ENCODE measurements at regions not wholly inside any gene's neighbourhood (a gene's known extent, or its start where the extent isn't known, plus 50 kb on each side); places are given as distances from the start of the nearest gene placed in this dataset.
"Not testable (repeated sequence)": the region's sequence is repeated elsewhere in the genome, so short reads cannot be mapped to it uniquely, and the experiment has no call there.

DNA sequence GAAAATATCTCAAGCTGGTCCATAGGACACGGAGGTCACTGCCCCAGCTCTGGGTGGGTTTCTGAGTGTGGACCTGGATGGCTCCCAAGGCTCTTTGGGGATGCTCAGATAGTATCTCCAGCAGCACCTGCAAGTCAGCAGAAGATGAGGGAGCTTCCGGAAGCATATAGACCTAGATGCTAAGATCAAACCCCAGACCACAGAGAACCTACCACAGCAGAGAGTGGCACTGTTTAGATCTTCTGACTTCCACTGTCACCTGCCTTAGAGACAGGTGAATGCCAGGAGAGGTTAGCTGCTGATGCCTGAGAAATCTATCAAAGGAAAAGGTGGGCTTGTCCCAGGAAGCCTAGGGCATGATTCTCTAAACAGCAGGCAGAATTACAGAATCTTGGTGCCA, 105.7 kb upstream of the TRPM1 start:
- Histone ChIP-seq H3K27ac (ENCODE audit: low read length) (no peak overlapping the region), H3K4me3 (ENCODE audit: low read depth in 2 of 2, low read length in 2 of 2) (no peak overlapping the region), H3K27me3 (ENCODE audit: control insufficient read depth, insufficient read depth, low read length) (no peaks in the 10 kb centered on the region), H3K4me1 (ENCODE audit: control insufficient read depth, insufficient read depth, low read length) (no peaks in the 10 kb centered on the region), H3K36me3 (ENCODE audit: control insufficient read depth, insufficient read depth, low read length) (no peaks in the 10 kb centered on the region), H3K9me3 (ENCODE audit: control insufficient read depth, insufficient read depth, low read depth, low read length) (no peaks in the 10 kb centered on the region)
- intact Hi-C loops (cut with micrococcal nuclease; ENCODE audit: unreplicated experiment) (no loop called here), in situ Hi-C loops (cut with HindIII; ENCODE audit: low pct_unique_long_range_greater_than_20kb, low sequenced_read_pairs) (no loop called here)
- POLR2A ChIA-PET: no interaction called here
- CTCF ChIA-PET: interaction anchor here (1.0 kb wide), 1 partner anchor 281 kb away, joined by 3 read pairs; no protein-coding TSS in a partner anchor
- TF ChIP-seq TCF7L2 (IDR thresholded peaks at IDR 0.05; ENCODE audit: low read depth, low read length): no peak
- DNase-seq (ENCODE audit: low read depth, low spot score) (no peak), ATAC-seq (no peak)
- no TSS peak for BruUV-seq (replicated peaks)

DNA sequence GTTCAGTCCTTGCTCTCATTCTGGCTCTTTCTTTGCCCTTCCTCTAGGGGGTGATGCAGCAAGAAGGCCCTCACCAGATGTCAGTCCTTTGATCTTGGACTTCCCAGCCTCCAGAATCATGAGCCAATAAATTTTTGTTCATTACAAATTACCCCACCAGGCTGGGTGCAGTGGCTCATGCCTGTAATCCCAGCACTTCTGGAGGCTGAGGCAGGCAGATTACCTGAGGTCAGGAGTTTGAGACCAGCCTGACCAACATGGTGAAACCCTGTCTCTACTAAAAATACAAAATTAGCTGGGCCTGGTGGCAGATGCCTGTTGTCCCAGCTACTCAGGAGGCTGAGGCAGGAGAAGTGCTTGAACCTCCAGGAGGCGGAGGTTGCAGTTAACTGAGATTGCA, 106.3 kb upstream of the TRPM1 start:
- H3K9me3 ChIP-seq (ENCODE audit: control insufficient read depth, insufficient read depth, low read depth, low read length); BruUV-seq (replicated peaks); H3K36me3 ChIP-seq (ENCODE audit: control insufficient read depth, insufficient read depth, low read length); in situ Hi-C loops (cut with HindIII; ENCODE audit: low pct_unique_long_range_greater_than_20kb, low sequenced_read_pairs); DNase-seq (ENCODE audit: low read depth, low spot score); H3K4me3 ChIP-seq (ENCODE audit: low read depth in 2 of 2, low read length in 2 of 2); H3K27ac ChIP-seq (ENCODE audit: low read length); CTCF ChIA-PET; POLR2A ChIA-PET; ATAC-seq; H3K27me3 ChIP-seq (ENCODE audit: control insufficient read depth, insufficient read depth, low read length); H3K4me1 ChIP-seq (ENCODE audit: control insufficient read depth, insufficient read depth, low read length); intact Hi-C loops (cut with micrococcal nuclease; ENCODE audit: unreplicated experiment): not testable (repeated sequence)

DNA sequence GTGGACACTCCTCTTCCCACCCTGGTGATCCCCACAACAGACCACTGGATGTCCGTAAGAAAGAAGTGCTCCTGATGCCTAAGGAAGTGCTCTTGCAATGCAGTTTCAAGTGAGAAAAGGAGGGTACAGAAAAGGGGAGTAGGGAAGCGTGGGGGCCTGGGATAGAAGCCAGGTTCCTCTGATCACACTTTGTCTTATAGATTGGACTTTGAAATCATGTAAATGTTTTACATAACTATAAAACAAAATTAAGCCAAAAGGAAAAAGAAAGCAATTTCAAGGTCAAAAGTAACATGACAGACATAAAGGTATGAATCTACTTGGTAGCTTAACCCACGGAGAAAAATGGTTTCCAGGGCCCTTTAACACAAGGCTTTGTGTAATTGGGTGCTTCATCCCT, 107.3 kb upstream of the TRPM1 start:
- ATAC-seq: no peak
- intact Hi-C loops (cut with micrococcal nuclease; ENCODE audit: unreplicated experiment): no loop called here
- no peaks in the 10 kb centered on the region for H3K36me3 ChIP-seq (ENCODE audit: control insufficient read depth, insufficient read depth, low read length)
- BruUV-seq (replicated peaks): no TSS peak
- DNase-seq (ENCODE audit: low read depth, low spot score): no peak
- CTCF ChIA-PET: no interaction called here
- no peaks in the 10 kb centered on the region for H3K9me3 ChIP-seq (ENCODE audit: control insufficient read depth, insufficient read depth, low read depth, low read length)
- no peak overlapping the region for H3K27ac ChIP-seq (ENCODE audit: low read length)
- no peaks in the 10 kb centered on the region; the same call in 1 of the 2 replicates for H3K4me1 ChIP-seq (ENCODE audit: control insufficient read depth, insufficient read depth, low read length)
- H3K27me3 ChIP-seq (ENCODE audit: control insufficient read depth, insufficient read depth, low read length): no peaks in the 10 kb centered on the region
- TF ChIP-seq, protein P1, sequence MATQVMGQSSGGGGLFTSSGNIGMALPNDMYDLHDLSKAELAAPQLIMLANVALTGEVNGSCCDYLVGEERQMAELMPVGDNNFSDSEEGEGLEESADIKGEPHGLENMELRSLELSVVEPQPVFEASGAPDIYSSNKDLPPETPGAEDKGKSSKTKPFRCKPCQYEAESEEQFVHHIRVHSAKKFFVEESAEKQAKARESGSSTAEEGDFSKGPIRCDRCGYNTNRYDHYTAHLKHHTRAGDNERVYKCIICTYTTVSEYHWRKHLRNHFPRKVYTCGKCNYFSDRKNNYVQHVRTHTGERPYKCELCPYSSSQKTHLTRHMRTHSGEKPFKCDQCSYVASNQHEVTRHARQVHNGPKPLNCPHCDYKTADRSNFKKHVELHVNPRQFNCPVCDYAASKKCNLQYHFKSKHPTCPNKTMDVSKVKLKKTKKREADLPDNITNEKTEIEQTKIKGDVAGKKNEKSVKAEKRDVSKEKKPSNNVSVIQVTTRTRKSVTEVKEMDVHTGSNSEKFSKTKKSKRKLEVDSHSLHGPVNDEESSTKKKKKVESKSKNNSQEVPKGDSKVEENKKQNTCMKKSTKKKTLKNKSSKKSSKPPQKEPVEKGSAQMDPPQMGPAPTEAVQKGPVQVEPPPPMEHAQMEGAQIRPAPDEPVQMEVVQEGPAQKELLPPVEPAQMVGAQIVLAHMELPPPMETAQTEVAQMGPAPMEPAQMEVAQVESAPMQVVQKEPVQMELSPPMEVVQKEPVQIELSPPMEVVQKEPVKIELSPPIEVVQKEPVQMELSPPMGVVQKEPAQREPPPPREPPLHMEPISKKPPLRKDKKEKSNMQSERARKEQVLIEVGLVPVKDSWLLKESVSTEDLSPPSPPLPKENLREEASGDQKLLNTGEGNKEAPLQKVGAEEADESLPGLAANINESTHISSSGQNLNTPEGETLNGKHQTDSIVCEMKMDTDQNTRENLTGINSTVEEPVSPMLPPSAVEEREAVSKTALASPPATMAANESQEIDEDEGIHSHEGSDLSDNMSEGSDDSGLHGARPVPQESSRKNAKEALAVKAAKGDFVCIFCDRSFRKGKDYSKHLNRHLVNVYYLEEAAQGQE (IDR thresholded peaks at IDR 0.05; ENCODE audit: insufficient read depth in 1 of 2, low read depth in 2 of 2, low read length in 1 of 2): no peak
- TF ChIP-seq, protein P2, sequence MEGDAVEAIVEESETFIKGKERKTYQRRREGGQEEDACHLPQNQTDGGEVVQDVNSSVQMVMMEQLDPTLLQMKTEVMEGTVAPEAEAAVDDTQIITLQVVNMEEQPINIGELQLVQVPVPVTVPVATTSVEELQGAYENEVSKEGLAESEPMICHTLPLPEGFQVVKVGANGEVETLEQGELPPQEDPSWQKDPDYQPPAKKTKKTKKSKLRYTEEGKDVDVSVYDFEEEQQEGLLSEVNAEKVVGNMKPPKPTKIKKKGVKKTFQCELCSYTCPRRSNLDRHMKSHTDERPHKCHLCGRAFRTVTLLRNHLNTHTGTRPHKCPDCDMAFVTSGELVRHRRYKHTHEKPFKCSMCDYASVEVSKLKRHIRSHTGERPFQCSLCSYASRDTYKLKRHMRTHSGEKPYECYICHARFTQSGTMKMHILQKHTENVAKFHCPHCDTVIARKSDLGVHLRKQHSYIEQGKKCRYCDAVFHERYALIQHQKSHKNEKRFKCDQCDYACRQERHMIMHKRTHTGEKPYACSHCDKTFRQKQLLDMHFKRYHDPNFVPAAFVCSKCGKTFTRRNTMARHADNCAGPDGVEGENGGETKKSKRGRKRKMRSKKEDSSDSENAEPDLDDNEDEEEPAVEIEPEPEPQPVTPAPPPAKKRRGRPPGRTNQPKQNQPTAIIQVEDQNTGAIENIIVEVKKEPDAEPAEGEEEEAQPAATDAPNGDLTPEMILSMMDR (IDR thresholded peaks at IDR 0.05): no peak
- TF ChIP-seq TCF7L2 (IDR thresholded peaks at IDR 0.05; ENCODE audit: low read depth, low read length): no peak
- no peak for TF ChIP-seq POLR2AphosphoS5 (IDR thresholded peaks at IDR 0.05; ENCODE audit: low read depth, low read length)
- TF ChIP-seq SIN3A (IDR thresholded peaks at IDR 0.05; ENCODE audit: borderline replicate concordance, insufficient read depth, low read depth, low read length): no peak
- POLR2A ChIA-PET: no interaction called here
- H3K4me3 ChIP-seq (ENCODE audit: low read depth in 2 of 2, low read length in 2 of 2): no peak overlapping the region
- in situ Hi-C loops (cut with HindIII; ENCODE audit: low pct_unique_long_range_greater_than_20kb, low sequenced_read_pairs): no loop called here

Measured in Panc1 (cell line).